LoVo (cell line): ENCODE measurements at regions not wholly inside any gene's neighbourhood (a gene's known extent, or its start where the extent isn't known, plus 50 kb on each side); places are given as distances from the start of the nearest gene placed in this dataset.

ENCODE experiments used
- DNase-seq: peaks from one replicate; pipeline ENCODE4 v3.0.0-alpha.2; 2016; ENCODE audit warnings: low spot score

GRCh38 chr4:159551281-159551680 is 448.4 kb downstream of the RAPGEF2 start:
- DNase-seq = no peak

GRCh38 chr4:159552979-159553768 is 450.3 kb downstream of the RAPGEF2 start:
- DNase-seq = no peak

GRCh38 chr4:159555873-159556272 is 453.0 kb downstream of the RAPGEF2 start:
- DNase-seq = no peak

GRCh38 chr4:159562366-159562765 is 459.5 kb downstream of the RAPGEF2 start:
- DNase-seq = no peak

- no peak for DNase-seq
Observed at GRCh38 chr4:159563257-159563656, 460.4 kb downstream of the RAPGEF2 start.

DNA sequence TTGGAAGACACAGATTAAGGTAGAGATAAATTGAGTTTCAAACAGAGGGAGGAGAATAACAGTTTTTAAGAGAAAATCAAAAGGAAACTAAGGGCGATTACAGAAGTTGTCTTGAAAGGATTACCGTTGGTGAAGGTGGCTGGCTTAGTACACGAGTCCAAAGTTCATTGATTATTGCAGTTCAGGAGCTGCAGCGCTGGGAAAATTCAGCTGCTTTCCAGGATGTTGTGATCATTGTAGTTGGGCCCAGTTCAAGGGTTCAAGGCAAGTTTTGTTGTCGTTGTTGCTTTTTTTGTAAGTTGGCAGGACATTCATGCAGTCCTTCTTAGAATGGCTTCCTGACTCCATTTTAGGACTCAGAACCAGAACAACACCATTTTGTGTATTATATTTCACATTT is 461.7 kb downstream of the RAPGEF2 start:
- DNase-seq = peak; percentile 46

GRCh38 chr4:159566786-159567185 is 463.9 kb downstream of the RAPGEF2 start:
- no peak for DNase-seq

- DNase-seq = no peak
Observed at GRCh38 chr4:159577241-159577640, 474.4 kb downstream of the RAPGEF2 start.

DNA sequence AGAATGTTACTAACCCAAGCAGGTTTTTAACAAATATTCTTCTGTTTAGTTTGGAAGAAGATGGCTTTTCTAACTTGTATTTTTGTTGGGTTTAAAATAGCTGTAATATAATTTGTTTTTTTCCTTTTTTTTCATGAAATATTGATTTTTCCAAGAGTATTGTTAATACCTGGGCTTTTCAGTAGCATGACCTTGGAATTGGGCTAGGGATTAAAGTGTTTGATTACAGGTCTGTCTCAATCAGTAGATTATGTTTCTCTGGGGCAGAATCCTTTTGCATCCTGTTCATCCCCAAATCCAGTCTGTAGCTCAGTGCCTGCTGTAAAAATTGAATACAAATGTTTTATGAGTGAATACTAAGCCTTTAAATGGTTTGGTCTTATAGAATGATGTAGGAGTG is 479.8 kb downstream of the RAPGEF2 start:
- DNase-seq = no peak

- no peak for DNase-seq
Observed at GRCh38 chr4:159592898-159593556, 490.1 kb downstream of the RAPGEF2 start.

- no peak for DNase-seq
Observed at GRCh38 chr4:159593681-159594080, 490.8 kb downstream of the RAPGEF2 start.

DNA sequence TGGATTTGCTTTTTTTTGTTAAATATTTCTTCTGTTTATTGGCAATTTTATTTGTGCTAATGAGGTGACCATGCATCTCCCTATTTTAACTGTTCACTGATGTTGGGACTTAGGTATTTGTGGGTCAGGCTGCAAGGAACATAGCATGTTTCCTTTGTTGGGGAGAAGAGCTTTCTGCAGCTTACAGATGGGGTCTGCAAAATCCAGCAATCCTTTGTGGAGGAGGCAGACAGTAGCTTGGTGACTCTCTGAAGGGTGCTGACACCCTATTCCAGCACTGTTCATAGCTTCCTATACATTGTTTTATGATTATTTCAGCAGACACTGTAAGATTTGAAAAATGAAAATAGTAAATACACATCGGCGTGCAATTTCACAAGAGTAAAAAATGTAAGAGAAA is 491.7 kb downstream of the RAPGEF2 start:
- no peak for DNase-seq

DNA sequence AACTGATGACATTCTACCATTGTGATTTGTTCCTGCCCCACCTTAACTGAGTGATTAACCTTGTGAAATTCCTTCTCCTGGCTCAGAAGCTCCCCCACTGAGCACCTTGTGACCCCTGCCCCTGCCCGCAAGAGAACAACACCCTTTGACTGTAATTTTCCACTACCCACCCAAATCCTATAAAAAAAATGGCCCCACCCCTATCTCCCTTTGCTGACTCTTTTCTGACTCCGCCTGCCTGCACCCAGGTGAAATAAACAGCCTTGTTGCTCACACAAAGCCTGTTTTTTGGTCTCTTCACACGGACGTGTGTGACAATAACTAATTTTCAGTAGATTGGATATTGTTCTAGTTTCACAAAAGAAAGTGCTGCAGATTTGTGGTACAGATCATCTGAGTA is 492.2 kb downstream of the RAPGEF2 start:
- peak; percentile 47 for DNase-seq

GRCh38 chr4:159598602-159599001 is 495.7 kb downstream of the RAPGEF2 start:
- DNase-seq = no peak

DNA sequence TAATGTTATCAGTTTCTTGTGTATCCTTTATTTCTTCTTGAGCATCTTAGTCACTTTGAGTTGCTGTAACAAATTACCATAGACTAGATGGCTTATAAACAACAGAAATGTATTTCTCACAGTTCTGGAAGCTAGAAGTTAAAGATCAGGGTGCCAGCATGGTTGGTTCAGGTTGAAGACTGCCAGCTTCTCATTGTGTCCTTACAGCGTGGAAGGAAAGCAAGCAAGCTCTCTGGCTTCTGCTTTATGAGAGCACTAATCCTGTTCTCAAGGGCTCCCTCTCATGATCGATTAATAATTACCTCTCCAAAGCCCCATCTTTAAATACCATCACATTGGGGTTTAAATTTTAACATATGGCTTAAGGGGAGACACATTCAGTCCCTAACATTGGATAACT is 497.2 kb downstream of the RAPGEF2 start:
- DNase-seq = no peak

DNA sequence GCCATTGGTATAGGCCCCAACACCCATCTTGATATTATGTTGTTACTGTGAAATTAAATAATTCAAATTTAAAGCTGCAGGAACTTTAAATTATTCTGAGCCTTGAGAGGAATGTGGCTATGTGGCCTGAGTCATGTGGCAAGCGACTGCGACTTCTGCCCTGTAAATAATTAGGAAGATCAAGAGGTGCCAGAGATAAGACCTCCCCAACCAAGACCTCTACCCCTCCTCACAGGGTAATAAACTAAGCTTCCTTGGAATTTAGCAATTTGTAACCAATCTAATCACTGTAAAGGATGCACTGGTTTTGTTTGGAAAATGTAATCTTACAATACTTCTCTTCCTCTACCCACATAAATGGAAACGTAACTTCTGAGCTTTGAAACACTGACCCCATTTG is 501.9 kb downstream of the RAPGEF2 start:
- no peak for DNase-seq

DNA sequence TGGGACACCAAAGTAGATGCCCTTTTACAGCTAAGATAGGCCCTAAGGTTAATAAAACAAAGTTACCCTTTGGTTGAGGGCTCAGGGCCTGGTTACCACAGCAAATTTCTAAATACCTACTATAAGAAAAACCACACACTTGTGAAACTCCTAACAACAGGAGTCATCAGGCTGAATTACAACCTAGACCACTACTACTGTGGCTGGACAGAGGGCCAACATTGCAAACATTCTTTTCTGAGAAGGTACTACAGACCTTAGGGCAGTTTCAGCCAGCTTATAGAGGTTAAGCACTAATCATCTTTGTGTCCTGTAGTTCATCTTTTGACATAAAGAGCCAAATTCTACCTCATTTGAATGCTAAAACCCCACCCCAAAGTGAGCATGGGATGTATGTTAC is 504.0 kb downstream of the RAPGEF2 start:
- DNase-seq = peak; percentile 30

- DNase-seq = peak; percentile 59
Observed at GRCh38 chr4:159607809-159608208, 504.9 kb downstream of the RAPGEF2 start.

- DNase-seq = peak; percentile 23
Observed at GRCh38 chr4:159608436-159608835, 505.6 kb downstream of the RAPGEF2 start.

DNA sequence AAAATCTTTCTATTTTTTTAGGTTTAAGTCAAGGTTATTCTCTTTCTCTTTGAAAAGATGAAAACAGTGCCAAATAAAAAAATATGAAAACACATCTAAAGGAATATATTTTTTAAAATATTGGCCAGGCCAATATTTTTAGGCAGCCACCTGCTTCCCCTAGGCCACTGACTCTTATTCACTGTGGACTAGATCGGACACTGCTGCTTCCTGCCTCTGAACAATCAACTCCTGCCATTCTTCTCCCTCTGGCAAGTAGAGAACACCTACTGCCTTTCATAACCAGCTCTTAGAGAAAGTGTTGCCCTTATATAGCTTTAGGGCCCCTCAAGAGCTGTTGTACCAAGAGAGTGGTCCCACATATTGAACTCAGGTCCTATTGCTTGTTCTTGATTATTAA is 529.2 kb downstream of the RAPGEF2 start:
- DNase-seq = no peak

DNA sequence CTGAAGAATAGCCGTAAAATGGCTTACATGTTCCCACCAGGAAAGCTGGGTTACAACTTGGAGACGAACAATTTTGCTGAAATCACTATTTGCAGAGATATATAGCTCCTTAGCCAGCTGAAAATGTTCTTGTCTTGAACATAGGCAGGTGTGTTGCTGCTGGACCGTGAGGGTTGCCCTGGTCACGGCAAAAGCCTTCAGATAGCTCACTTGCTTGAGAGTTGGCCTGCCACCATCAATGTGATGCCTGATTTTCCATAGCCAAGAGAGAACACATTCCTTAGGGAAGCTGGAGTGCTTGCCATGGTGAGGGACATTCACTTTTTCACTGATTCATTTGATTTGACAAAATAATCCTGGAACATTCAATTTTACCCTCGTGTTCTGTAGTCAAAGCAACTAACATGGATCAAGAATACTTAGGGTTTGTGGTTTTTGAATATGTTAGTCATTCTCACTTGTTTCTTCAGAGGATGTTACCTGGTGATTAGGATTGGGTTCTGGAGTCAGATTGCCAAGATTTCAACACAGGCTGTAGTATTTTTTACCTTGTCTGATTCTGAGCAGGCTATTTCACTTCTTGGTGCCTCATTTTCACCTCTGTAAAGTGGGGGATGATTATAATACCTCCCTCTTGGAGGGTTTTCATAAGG is 536.9 kb downstream of the RAPGEF2 start:
- no peak for DNase-seq

DNA sequence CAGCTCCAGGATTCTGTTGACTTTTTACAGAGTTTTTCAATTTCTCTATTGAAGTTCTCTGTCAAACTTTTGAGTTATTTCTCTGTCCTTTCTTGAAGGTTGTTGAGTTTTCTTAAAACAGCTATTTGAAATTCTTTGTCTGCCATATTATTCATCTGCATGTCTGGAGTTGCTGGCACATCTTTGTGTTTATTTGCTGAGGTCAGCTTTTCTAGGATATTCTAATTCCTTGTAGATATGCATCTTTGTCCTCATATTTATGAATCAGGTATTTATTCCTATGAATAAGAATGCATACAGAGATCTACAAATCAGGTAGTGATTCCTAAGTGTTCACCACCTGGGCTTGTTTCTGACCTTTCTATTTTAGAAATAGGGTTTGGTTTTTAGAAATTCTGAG is 546.4 kb downstream of the RAPGEF2 start:
- no peak for DNase-seq

DNA sequence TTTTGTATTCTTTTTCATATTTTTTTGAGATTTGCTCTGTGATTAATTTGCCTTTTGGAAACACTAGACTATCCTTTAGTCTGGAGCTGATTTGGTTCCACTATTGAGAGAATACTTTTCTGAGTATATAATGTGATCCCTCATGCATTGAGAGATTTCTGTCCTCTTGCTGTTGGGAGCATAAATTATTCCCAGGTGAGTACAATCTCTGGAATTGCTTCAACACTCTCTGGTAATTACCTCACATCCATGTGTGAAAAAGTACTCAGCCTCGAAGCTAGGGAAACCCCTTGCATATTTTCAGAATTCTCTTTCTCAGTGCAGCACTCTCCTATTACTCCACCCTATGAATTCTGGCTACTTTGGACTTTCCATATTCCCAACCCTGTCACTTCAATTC is 550.0 kb downstream of the RAPGEF2 start:
- DNase-seq = no peak
